Stimulated activated CD4-positive, alpha-beta T cell treated with anti-CD3 and anti-CD28 coated beads, Interleukin-12 subunit alpha, Interleukin-12 subunit beta, amount 100 ng/mL, for 4 hours (primary cell): ENCODE measurements at regions not wholly inside any gene's neighbourhood (a gene's known extent, or its start where the extent isn't known, plus 50 kb on each side); places are given as distances from the start of the nearest gene placed in this dataset.

Experiments used
- DNase-seq: peaks from one replicate; pipeline ENCODE4 v3.0.0-alpha.2; 2020

- no peak for DNase-seq
These were observed 63.3 kb upstream of the LRRC3B start for GRCh38 chr3:26559227-26559626.

DNA sequence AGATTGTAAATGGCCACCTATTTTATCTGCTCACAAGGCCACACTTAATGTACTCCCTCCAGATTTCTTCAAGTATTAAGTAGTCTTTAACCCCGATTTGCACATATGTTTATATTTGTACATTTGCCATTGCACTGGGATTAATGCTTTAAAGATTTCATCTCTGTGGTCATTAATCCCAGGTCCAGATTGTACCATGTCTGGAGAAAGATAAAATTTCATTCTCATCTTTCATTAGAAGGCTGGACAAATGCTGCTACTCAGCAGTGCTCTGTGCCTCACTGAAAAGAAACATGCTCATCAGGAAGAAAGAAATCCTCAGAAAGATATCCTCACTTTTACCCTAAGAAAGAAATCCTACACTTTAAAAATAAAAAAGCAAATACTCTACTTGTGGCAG, 62.5 kb upstream of the LRRC3B start:
- DNase-seq = no peak

- DNase-seq = no peak
These were observed 60.4 kb upstream of the LRRC3B start for GRCh38 chr3:26562021-26562768.
